ENCODE measurements at regions not wholly inside any gene's neighbourhood (a gene's known extent, or its start where the extent isn't known, plus 50 kb on each side); places are given as distances from the start of the nearest gene placed in this dataset.
A peak's percentile ranks its signal among the peaks of the same experiment; 100 is the strongest.
"Not testable (repeated sequence)": the region's sequence is repeated elsewhere in the genome, so short reads cannot be mapped to it uniquely, and the experiment has no call there.

- Histone ChIP-seq H3K27ac (ENCODE audit: low read depth, low read length) (peak overlapping the region; percentile 12), H3K9ac (ENCODE audit: low read length) (no peak overlapping the region), H3K4me3 (ENCODE audit: low read length) (no peak overlapping the region), H3K4me1 (ENCODE audit: control insufficient read depth, low read depth, low read length) (no peaks in the 10 kb centered on the region), H3K79me1 (ENCODE audit: low read length) (no peaks in the 10 kb centered on the region), H3K79me2 (ENCODE audit: control insufficient read depth, insufficient read depth, low read length) (no peaks in the 10 kb centered on the region), H3K27me3 (ENCODE audit: insufficient read depth, low read length, poor library complexity) (no peaks in the 10 kb centered on the region), H2AK5ac (ENCODE audit: low read length) (no peak overlapping the region), H3K18ac (ENCODE audit: low read length) (peak overlapping the region; percentile 56), H3K23ac (ENCODE audit: low read length) (no peak overlapping the region), H2BK120ac (ENCODE audit: low read depth, low read length) (no peak overlapping the region), H4K5ac (ENCODE audit: low read length) (no peak overlapping the region), H2BK5ac (ENCODE audit: low read length) (no peak overlapping the region), H3K56ac (ENCODE audit: low read length) (no peak overlapping the region), H3K36me3 (ENCODE audit: control insufficient read depth, insufficient read depth, low read length) (no peaks in the 10 kb centered on the region), H2BK15ac (replicated peaks; ENCODE audit: low read depth) (no peak overlapping the region), H3K4me2 (ENCODE audit: low read length) (no peak overlapping the region), H4K8ac (ENCODE audit: low read depth, low read length) (no peak overlapping the region), H3K4ac (ENCODE audit: low read depth, low read length) (peak overlapping the region; percentile 16)
- DNase-seq: peak; percentile 92
- WGBS (ENCODE audit: extremely low coverage, insufficient coverage, low lambda C conversion rate): no CpG with 5 or more reads among the region's 2 CpGs
Observed at GRCh38 chr11:39541945-39542351, 1917.5 kb downstream of the LRRC4C start.

- H2BK120ac ChIP-seq (ENCODE audit: low read depth, low read length); H3K79me1 ChIP-seq (ENCODE audit: low read length); H3K36me3 ChIP-seq (ENCODE audit: control insufficient read depth, insufficient read depth, low read length); H3K9ac ChIP-seq (ENCODE audit: low read length); H3K27me3 ChIP-seq (ENCODE audit: insufficient read depth, low read length, poor library complexity); H3K18ac ChIP-seq (ENCODE audit: low read length); H3K56ac ChIP-seq (ENCODE audit: low read length); H2AK5ac ChIP-seq (ENCODE audit: low read length); H3K4me2 ChIP-seq (ENCODE audit: low read length); H3K4ac ChIP-seq (ENCODE audit: low read depth, low read length); DNase-seq; H3K4me3 ChIP-seq (ENCODE audit: low read length); H2BK15ac ChIP-seq (replicated peaks; ENCODE audit: low read depth); H3K79me2 ChIP-seq (ENCODE audit: control insufficient read depth, insufficient read depth, low read length); H2BK5ac ChIP-seq (ENCODE audit: low read length); H4K8ac ChIP-seq (ENCODE audit: low read depth, low read length); H3K23ac ChIP-seq (ENCODE audit: low read length); H3K4me1 ChIP-seq (ENCODE audit: control insufficient read depth, low read depth, low read length); H4K5ac ChIP-seq (ENCODE audit: low read length); H3K27ac ChIP-seq (ENCODE audit: low read depth, low read length): not testable (repeated sequence)
- WGBS (ENCODE audit: extremely low coverage, insufficient coverage, low lambda C conversion rate): no CpG with 5 or more reads among the region's 8 CpGs
Observed at GRCh38 chr11:39536323-39536722, 1923.1 kb downstream of the LRRC4C start.

Measured in mesendoderm (in vitro differentiated cells).